G401 (cell line): ENCODE measurements at regions not wholly inside any gene's neighbourhood (a gene's known extent, or its start where the extent isn't known, plus 50 kb on each side); places are given as distances from the start of the nearest gene placed in this dataset.

ENCODE experiments used
- DNase-seq: peaks from one replicate; pipeline ENCODE4 v3.0.0-alpha.2; 2015; ENCODE audit warnings: low spot score
- in situ Hi-C: cut with HindIII; loops from 2 replicates; pipeline ENCODE4 v1.10.0; 2016; ENCODE audit warnings: low sequenced_read_pairs, mixed read lengths

DNA sequence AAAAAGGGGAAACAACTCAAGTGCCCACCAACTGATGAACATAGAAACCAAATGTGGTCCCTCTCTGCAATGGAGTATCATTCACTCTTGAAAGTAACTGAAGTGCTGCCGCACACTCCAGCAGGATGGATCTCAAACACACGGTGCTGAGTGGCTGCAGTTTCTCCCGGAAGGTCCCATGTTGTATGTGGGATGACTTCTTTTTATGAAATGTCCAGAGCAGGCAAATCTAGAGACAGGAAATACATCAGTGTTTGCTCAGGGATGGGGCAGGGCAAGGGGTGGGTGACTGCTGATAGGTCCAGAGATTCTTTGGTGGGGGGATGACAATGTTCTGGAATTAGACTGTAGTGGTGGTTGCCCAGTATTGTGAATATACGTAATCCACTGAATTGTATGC lies 89.9 kb upstream of the ADAMTS2 start:
- in situ Hi-C loops: no loop called here

DNA sequence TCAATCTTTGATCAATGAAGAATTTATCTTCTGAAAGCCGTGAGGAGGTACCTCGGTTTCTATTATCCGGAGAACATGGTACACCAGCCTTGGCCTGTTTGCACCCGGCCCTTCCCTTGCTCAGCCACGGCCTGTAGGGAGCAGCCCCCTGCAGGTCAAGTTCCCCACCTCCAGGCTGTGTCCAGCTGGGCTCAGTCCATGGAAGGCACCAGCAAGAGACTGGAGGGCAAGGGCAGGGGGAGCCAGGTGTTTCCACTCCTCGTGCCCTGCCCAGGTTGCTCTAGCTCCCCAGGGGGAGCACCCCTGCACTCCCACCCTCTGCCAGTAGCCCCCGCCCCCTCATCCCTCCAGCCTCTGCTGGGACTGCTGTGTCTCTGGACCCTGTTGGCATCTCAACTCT lies 87.3 kb upstream of the ADAMTS2 start:
- in situ Hi-C loops: no loop called here
- no peak for DNase-seq

More for the DNA sequence above, 89.9 kb upstream of the ADAMTS2 start:
- no peak for DNase-seq

DNA sequence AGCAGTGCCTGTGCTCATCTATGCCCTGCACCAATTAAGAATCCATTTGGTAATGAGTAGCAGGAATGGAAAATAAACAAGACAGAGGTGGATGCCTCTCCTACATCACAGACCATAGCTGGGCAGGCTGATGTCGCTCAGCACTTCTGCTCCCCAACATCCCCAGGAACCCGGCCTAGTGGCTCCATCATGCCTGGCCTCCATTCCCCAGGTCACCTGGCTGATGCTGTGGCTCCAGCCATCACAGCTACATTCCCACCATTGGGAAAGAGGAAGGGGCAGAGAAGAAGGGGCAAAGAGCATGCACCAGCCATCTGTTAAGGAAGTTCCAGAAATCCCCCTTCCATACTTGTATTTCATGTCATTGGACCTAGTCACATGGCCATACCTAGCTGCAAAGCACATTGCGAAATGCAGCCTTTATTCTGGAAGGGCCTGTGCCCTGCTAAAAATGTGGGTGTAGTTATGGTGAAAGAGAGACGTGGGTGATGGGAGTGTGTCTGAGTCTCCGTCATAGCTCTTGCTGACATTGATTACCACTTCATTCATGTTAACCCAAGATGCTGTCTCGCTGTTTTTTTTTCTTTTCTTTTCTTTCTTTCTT lies 86.1 kb upstream of the ADAMTS2 start:
- in situ Hi-C loops: no loop called here
- DNase-seq: no peak

DNA sequence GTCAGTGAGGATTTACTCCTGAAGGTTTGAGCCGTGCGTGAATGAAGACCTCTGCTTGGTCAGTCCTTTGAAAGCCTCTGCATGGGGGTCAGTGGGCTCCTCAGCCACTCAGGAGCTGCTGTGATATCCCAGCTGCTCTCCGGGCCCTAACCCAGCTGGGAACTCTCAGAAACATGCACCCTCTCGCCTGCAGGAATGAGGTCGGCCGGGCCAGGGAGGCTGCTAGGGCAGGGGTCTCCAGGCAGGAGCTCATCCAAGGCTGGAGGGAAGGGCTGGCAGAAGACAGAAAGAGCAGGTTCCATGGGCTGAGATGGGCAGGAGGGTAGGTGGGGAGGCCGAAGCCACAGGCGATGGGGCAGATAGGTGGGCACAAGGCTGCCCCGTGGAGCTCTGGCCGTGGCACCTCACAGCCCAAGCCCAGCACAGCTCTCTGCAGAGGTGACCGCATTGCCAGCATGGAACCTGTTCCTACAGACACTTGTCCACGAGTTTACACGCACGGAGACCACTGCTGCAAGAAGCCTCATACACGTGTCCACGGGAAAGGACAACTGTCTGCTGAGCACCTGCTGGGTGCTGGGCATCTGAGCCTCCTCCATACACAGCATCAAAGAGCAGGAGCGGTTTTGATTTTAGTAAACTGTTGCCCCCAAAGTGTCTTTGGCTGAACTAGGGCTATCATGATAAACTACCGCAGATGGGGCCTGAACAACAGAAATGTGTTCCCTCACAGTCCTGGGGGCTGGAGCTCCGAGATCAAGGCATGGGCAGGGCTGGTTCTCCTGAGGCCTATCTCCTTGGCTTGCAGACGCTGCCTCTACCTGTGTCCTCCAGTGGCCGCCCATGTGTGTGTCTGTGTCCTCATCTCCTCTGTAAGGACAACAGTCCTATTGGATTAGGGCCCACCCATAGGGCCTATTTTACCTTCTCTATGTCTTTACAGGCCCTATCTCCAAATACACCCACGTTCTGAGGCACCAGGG lies 85.2 kb upstream of the ADAMTS2 start:
- in situ Hi-C loops: no loop called here
- no peak for DNase-seq

DNA sequence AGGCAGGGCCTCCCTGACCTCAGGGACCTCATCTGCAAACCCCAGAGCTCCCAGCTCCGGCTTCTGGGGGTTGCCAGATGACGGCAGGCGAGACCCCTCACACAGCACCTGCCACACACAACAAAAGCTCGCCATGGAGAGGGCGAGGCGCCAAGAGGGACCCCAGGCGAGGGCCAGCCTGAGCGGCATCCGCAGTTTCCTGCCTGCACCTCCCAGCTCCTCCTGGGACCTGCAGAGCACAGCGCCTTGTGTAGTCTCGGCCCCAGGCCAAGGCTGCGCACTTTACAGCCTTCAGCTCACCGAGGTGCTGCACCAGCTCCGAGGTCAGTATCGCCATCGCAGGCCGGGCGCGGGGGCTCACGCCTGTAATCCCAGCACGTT lies 82.4 kb upstream of the ADAMTS2 start:
- no peak for DNase-seq
- in situ Hi-C loops: no loop called here

DNA sequence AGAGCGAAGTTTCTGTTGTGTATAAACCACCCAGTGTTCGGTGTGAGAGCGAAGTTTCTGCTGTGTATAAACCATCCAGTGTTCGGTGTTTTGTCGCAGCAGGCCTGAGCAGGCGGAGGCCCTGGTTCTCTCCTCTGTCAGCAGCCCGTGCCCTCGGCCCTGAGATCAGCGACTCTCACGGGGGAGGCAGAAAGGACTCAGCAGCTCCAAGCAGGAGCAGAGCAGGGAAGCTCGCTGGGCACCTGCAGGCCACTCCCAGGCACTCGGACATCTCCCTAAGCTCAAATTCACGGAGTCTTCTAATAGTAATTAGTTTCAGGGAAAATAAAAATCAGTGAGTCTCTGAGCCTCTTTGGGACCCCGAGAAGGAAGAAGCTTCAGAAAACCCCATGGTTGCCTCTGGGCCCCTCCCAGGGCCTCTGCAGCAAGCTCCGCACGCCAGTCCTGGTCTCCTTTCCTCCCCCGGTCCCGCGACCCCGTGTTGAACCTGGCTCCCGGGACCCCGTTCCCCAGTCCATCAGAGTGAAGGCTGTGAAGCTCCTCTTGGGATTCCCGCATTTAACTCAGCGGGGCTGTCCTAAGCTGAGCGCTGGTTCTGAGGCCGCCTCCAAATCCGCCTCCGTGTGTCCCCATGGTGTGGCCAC lies 81.9 kb upstream of the ADAMTS2 start:
- DNase-seq: no peak
- in situ Hi-C loops: no loop called here

DNA sequence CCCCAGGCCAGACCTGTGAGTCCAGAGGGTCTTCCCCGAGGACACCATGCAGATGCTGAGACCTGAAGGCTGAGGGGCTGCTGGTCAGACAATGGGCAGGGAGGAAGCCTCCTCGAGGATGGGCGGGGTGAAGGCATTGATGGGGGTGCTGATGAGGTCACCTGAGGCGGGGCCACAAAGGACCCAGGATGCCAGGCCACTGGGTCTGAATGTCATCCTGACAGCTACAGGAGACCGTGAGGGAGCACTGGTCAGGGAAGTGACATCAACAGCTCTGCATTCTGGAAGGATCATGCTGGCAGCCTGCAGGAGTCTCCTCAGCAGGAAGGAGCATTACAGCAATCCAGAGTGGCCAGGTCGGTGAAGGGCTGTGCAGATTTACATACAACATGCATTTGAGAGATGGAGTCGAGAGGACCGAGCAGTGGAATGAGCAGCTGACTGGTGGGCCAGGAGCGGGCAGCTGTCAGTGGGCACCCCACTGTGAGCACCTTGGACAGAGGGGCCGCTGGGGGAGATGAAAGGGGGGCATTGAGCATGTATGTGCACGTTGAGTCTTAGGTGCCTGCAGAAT lies 77.7 kb upstream of the ADAMTS2 start:
- no peak for DNase-seq
- in situ Hi-C loops: no loop called here

DNA sequence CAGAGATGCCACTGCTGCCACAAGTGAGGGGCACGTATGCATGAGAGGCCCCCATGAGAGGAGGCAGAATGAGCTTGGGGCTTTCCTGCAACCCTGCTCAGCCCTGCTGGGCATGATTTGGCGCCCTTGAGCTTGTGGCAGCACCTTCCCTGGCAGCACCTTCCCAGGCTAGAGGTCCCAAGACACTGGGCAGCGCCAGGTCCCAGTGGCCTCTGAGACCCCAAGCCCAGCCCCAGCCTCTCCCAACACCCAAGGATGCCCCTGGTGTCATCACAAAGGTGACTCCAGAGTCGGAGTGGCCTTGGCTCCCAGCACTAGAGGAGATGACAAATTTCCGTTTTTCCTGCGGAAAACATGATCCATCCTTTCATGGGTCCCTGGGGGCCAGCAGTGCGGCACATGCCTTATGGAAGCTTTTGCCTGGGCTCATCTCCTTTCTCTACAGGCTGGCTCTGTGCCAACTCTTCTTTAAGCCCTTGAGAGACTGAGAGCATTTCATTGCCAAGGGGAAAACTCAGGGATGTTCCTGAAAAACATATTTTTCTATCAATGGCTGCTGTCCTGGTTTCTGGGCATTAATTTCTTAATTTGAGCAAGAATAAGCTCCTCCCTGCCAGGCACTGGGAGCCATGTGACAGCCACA lies 77.1 kb upstream of the ADAMTS2 start:
- DNase-seq: no peak
- in situ Hi-C loops: no loop called here

DNA sequence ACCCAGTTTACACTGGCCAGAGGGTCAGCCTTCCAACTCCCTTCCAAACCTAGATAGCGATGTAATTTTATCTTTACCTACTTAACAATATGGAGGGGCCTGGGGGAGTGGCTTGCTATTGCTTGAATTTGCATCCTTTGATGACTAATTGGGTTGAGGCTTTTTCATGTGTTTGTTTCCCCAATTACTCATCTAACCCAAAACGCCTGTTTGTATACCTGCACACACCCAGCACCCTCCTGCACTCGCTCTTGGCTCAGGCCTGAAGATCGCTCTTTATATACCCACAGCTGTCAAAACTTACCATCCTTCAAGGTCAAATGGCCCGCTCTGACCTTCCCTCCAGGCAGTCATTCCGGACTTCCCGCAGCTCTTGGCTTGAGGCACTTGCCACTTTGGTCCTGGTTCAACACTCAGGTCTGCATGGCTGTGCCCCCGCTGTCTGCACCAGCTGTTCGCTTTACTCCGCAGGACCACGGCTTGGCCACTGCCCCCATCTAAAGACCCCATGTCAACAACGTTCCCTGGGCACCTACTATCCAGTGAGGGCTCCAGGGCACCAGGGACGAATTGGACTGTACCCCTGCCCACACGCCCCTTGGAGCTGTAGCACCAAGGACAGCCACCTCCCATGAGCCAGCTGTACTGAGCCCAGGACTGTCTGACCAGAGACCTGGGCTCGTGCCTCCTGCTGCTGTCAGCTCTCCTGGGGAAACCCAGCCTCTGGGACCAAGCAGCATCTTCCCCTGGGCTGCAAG lies 76.1 kb upstream of the ADAMTS2 start:
- in situ Hi-C loops: no loop called here

DNA sequence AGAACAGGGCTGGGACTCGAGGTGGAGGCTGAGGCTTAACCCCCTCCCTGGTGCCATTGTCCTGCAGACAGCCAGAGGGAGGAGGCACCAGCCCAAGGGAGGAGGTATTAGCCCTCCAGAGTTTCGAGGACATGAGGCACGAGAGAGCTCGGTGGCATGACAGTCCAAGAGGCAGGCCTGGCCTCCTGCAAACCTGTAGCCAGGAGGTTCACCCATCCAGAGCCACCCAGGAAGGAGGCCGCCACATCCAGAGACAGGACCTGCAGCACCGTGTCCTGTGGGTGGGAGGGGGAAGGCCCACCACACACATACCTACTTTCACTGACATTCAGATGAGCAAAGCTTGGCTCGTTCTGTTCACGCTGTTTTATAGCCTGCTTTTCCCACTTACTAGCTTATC lies 75.2 kb upstream of the ADAMTS2 start:
- no peak for DNase-seq
- in situ Hi-C loops: no loop called here

More for the DNA sequence above, 76.1 kb upstream of the ADAMTS2 start:
- DNase-seq: no peak

DNA sequence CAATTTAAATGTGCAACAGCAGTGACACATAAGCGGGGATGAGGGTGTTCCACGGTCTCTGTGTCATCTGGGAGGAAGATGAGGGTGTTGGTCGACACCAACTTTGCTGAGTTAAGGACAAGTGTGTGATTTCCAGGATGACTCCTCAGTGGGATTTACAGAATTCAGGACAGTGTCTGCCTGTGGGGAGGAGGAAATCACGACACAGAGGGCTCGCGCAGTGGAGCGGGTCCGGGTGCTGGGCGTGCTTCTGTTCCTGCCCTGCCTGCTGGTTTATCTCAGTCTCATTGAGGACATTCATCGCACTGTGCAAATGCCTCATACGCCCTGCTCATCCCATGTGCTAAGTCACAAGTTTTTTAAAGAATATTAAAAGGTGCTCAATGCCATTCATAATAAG lies 73.7 kb upstream of the ADAMTS2 start:
- DNase-seq: no peak
- in situ Hi-C loops: no loop called here

DNA sequence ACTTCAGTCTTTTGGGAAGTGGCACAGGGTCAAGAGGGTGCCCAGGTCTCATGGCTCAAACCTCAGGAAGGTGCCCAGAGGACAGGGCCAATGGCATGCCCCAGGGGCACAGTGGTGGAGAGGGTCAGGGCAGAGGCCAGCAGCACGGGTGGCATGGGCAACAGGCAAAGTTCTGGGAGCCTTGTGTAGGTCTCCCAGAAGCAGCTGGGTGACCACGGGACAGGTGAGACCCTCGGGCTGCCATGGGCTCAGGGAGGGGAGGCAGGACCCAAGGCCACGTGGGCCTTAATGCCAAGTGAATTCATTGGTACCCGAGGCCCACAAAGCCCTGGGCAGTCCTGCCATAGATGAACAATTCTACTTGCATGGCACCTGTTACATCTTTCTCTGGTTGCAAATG lies 72.4 kb upstream of the ADAMTS2 start:
- in situ Hi-C loops: no loop called here
- no peak for DNase-seq

DNA sequence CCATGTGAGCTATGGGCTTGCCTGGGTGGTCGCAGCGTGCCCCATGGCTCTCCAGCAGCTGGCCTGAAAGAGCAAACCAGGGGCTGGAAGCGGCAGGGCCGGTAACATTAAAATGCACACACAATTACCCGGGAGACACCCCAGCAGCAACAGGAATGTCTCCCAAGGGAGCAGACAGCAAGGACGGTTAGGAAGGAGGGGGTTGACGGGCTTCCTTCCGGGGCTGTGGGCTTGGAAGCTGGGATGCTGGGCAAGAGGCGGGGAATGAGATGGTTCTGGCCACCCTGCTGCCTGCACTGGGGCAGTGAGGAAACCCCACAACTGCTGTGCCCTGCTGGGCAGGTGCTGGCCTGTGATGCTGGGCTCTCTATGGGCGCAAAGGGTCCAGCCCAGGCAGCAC lies 71.8 kb upstream of the ADAMTS2 start:
- in situ Hi-C loops: no loop called here
- DNase-seq: no peak

DNA sequence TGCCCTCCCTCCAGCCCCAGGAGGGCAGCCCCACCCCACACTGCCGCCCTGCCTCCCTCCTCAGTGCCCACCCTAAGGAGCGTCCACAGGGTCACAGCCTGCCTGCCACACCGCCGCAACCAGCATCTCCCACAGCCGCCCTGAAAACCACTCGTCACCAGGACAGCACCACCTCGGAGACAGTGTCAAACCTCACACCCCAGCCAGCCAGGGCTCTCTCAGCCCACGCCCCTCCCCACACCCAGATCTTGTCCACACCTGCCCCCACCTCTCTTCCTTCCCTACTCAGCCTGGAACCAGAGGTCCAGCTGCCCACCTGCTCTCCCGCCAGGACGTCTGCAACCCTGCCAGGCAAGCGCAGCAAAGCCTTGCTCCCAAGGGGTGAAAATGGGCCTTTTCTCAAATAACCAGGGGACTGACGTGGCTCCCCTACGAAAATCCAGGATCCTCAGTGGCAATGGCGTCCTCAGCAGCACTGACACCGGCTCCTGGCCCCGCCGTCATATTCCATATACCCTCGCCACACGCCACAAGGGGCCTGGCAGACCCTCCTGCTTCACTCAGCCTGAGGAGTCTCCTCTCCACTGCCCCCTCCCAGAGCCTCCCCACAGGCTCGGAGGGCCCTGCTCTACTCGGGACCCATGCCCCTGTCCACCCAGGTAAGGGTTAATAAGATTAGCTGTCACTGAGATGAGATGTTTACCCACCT lies 71.0 kb upstream of the ADAMTS2 start:
- in situ Hi-C loops: no loop called here
- DNase-seq: no peak

DNA sequence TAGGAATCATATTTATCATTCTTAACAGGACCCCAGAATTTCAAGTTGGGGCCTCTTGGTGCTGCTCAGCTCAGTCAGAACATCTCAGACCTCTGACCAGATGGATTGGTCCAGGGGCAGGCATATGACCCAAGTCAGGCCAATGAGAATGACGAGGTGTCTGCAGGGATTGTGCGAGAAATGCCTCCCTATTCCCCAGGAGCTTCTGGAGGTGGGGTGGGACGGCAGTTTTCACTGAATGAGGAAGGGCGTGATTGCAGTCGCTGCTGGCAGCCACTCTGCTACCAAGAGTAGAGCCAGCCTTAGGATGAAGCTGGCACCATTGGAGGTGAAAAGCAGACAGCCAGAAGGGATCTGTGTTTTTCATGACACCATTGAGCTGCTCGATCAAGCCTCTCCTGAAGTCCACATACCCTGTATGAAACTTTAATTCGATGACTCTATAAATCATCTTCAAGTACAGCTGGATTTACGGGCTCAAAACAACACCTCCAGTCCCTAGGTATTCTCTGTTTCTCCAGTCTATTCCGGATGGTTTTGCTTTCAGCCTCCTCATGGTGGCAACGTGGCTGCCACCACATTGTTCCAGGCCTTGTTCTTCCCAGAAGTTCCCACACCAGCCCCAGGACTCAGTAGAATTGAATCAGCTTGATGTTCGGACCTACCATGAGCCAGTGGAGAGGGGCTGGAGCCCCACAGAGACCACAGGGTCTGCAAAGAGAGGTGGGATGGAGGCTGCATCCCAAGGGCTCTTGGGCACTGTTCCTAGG lies 70.2 kb upstream of the ADAMTS2 start:
- in situ Hi-C loops: no loop called here
- no peak for DNase-seq

DNA sequence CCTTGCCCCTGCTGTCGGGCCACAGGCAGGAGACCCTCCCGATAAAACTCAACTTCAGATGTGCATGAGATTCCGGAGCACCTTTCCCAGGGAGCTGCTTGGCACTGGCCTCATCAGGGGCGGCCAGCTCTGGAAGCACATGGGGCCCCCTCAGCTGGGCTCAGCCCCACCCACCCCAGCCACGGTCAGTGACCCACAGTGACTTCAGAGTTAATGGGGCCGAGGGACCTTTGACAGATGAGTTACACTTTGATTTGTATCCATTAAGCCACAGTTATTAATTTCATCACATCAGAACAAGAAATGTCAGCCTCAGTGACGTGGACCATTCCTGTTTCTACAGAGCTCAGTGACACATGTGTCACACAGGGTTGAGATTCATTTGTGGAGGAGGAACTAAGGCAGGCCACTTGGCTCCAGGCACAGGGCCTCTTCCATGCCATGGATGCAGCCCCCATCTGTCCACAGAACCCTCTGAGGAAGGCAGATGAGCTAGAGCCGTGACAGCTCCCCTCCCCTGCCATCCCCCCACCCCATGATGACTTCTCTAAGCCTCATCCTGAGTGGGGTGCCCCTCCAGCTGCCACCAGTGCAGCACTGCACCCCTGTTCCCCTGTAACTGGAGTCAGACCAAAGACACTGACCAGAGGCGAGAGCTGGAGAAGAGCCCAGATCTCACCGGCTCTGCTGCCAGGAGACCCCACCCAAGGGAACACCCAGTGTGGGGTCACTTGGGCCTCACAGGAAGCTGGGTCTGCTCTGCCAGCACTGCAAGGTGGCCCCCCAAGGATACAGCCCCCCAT lies 69.4 kb upstream of the ADAMTS2 start:
- in situ Hi-C loops: no loop called here
- DNase-seq: no peak
